ENCODE measurements at regions not wholly inside any gene's neighbourhood (a gene's known extent, or its start where the extent isn't known, plus 50 kb on each side); places are given as distances from the start of the nearest gene placed in this dataset.

DNA sequence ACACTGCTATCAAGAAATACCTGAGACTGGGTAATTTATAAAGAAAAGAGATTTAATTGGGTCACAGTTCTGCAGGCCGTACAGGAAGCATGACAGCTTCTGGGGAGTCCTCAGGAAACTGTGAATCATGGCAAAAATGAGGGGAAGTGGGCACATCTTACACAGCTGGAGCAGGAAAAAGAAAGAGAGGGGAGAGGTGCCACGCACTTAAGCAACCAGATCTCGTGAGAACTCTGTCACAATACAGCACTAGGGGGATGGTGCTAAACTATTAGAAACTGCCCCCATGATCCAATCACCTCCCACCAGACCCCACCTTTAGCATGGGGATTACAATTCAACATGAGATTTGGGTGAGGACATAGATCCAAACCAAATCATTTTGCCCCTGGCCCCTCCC is 105.5 kb upstream of the CPLX2 start:
- ChIA-PET CTCF (no interaction called here), RAD21 (ENCODE audit: unreplicated experiment) (no interaction called here), POLR2A (no interaction called here)

DNA sequence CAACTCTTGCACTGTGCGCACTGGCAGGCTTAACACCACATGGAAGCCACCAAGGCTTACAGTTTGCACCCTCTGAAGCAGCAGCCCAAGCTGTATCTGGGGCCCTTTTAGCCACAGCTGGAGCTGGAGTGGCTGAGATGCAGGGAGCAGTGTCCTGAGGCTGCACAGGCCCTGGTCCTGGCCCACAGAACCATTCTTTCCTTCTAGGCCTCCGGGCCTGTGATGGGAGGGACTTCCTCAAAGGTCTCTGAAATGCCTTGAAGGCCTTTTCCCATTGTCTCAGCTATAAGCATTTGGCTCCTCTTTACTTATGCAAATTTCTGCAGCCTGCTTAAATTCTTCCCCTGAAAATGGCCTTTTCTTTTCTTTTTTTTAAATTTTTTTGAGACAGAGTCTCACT is 104.4 kb upstream of the CPLX2 start:
- TF ChIP-seq ASH2L (IDR thresholded peaks at IDR 0.05; ENCODE audit: borderline replicate concordance, low read depth): no peak
- TF ChIP-seq, protein P1, sequence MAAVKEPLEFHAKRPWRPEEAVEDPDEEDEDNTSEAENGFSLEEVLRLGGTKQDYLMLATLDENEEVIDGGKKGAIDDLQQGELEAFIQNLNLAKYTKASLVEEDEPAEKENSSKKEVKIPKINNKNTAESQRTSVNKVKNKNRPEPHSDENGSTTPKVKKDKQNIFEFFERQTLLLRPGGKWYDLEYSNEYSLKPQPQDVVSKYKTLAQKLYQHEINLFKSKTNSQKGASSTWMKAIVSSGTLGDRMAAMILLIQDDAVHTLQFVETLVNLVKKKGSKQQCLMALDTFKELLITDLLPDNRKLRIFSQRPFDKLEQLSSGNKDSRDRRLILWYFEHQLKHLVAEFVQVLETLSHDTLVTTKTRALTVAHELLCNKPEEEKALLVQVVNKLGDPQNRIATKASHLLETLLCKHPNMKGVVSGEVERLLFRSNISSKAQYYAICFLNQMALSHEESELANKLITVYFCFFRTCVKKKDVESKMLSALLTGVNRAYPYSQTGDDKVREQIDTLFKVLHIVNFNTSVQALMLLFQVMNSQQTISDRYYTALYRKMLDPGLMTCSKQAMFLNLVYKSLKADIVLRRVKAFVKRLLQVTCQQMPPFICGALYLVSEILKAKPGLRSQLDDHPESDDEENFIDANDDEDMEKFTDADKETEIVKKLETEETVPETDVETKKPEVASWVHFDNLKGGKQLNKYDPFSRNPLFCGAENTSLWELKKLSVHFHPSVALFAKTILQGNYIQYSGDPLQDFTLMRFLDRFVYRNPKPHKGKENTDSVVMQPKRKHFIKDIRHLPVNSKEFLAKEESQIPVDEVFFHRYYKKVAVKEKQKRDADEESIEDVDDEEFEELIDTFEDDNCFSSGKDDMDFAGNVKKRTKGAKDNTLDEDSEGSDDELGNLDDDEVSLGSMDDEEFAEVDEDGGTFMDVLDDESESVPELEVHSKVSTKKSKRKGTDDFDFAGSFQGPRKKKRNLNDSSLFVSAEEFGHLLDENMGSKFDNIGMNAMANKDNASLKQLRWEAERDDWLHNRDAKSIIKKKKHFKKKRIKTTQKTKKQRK (IDR thresholded peaks at IDR 0.05; ENCODE audit: low read depth, low read length): no peak
- no peak for TF ChIP-seq SMAD5 (IDR thresholded peaks at IDR 0.05; ENCODE audit: low read depth)
- TF ChIP-seq, protein P2, sequence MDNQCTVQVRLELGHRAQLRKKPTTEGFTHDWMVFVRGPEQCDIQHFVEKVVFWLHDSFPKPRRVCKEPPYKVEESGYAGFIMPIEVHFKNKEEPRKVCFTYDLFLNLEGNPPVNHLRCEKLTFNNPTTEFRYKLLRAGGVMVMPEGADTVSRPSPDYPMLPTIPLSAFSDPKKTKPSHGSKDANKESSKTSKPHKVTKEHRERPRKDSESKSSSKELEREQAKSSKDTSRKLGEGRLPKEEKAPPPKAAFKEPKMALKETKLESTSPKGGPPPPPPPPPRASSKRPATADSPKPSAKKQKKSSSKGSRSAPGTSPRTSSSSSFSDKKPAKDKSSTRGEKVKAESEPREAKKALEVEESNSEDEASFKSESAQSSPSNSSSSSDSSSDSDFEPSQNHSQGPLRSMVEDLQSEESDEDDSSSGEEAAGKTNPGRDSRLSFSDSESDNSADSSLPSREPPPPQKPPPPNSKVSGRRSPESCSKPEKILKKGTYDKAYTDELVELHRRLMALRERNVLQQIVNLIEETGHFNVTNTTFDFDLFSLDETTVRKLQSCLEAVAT (IDR thresholded peaks at IDR 0.05): no peak
- TF ChIP-seq, protein P3, sequence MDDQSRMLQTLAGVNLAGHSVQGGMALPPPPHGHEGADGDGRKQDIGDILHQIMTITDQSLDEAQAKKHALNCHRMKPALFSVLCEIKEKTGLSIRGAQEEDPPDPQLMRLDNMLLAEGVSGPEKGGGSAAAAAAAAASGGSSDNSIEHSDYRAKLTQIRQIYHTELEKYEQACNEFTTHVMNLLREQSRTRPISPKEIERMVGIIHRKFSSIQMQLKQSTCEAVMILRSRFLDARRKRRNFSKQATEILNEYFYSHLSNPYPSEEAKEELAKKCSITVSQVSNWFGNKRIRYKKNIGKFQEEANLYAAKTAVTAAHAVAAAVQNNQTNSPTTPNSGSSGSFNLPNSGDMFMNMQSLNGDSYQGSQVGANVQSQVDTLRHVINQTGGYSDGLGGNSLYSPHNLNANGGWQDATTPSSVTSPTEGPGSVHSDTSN (IDR thresholded peaks at IDR 0.05; ENCODE audit: insufficient replicate concordance, low read depth, low read length): no peak
- Histone ChIP-seq H3K9me3 (replicated peaks; ENCODE audit: control insufficient read depth, insufficient read depth, low read length) (no peaks in the 10 kb centered on the region; the same call in 2 of the 3 replicates), H3K27ac (ENCODE audit: control insufficient read depth, insufficient read depth) (no peak overlapping the region), H3K9ac (ENCODE audit: control insufficient read depth, insufficient read depth, low read length) (no peak overlapping the region), H3K36me3 (ENCODE audit: control insufficient read depth in 2 of 2, insufficient read depth in 2 of 2, low read length in 1 of 2) (no peaks in the 10 kb centered on the region), H3K4me3 (no peak overlapping the region), H3K4me1 (ENCODE audit: control insufficient read depth, insufficient read depth, low read length) (no peaks in the 10 kb centered on the region), H4K20me1 (ENCODE audit: control insufficient read depth, insufficient read depth) (no peaks in the 10 kb centered on the region), H3K27me3 (replicated peaks in 1 of 2; ENCODE audit: control insufficient read depth in 2 of 2, insufficient read depth in 2 of 2, low read length in 1 of 2) (no peaks in the 10 kb centered on the region), H3K79me2 (ENCODE audit: control insufficient read depth, insufficient read depth, low read length) (no peaks in the 10 kb centered on the region), H2AFZ (ENCODE audit: control insufficient read depth, low read depth, low read length) (no peak overlapping the region), H3K4me2 (ENCODE audit: control insufficient read depth, insufficient read depth) (no peak overlapping the region)
- BruUV-seq (replicated peaks): no TSS peak
- RAD21 ChIA-PET (ENCODE audit: unreplicated experiment): no interaction called here
- DNase-seq (ENCODE audit: low read depth, low spot score) (no peak), ATAC-seq (no peak), FAIRE-seq (no peak)
- 33% methylated on average over 2 of the region's 2 CpGs for WGBS (ENCODE audit: insufficient coverage, insufficient replicate concordance, low lambda C conversion rate, missing lambda C conversion rate)
- SMC1A ChIA-PET (ENCODE audit: uncharacterized antibody, unreplicated experiment): no interaction called here
- intact Hi-C loops (cut with micrococcal nuclease; ENCODE audit: unreplicated experiment): no loop called here
- POLR2A ChIA-PET: no interaction called here
- CTCF ChIA-PET: no interaction called here
- in situ Hi-C loops (cut with MboI): no loop called here

More for the DNA sequence above, 105.5 kb upstream of the CPLX2 start:
- no peak overlapping the region for H3K9ac ChIP-seq (ENCODE audit: control insufficient read depth, insufficient read depth, low read length)
- H3K79me2 ChIP-seq (ENCODE audit: control insufficient read depth, insufficient read depth, low read length): no peaks in the 10 kb centered on the region
- no peaks in the 10 kb centered on the region for H4K20me1 ChIP-seq (ENCODE audit: control insufficient read depth, insufficient read depth)
- SMC1A ChIA-PET (ENCODE audit: uncharacterized antibody, unreplicated experiment): no interaction called here
- H3K4me3 ChIP-seq: no peak overlapping the region
- TF ChIP-seq TCF3 (IDR thresholded peaks at IDR 0.05; ENCODE audit: borderline replicate concordance, insufficient read depth, low read depth, low read length) (no peak), LARP7 (IDR thresholded peaks at IDR 0.05) (no peak), SREBF1 (IDR thresholded peaks at IDR 0.05; ENCODE audit: low read length) (no peak)
- TF ChIP-seq, protein P4, sequence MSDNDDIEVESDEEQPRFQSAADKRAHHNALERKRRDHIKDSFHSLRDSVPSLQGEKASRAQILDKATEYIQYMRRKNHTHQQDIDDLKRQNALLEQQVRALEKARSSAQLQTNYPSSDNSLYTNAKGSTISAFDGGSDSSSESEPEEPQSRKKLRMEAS (IDR thresholded peaks at IDR 0.05; ENCODE audit: low read depth, low read length): no peak
- DNase-seq (ENCODE audit: low read depth, low spot score) (no peak), FAIRE-seq (no peak), ATAC-seq (no peak)
- no peaks in the 10 kb centered on the region for H3K36me3 ChIP-seq (ENCODE audit: control insufficient read depth in 2 of 2, insufficient read depth in 2 of 2, low read length in 1 of 2)
- H3K9me3 ChIP-seq (replicated peaks; ENCODE audit: control insufficient read depth, insufficient read depth, low read length): no peaks in the 10 kb centered on the region; the same call in 2 of the 3 replicates
- in situ Hi-C loops (cut with MboI): no loop called here
- H3K4me2 ChIP-seq (ENCODE audit: control insufficient read depth, insufficient read depth): no peak overlapping the region
- H3K27me3 ChIP-seq (replicated peaks in 1 of 2; ENCODE audit: control insufficient read depth in 2 of 2, insufficient read depth in 2 of 2, low read length in 1 of 2): no peaks in the 10 kb centered on the region
- no peak overlapping the region for H3K27ac ChIP-seq (ENCODE audit: control insufficient read depth, insufficient read depth)
- 20% methylated on average over 3 of the region's 3 CpGs for WGBS (ENCODE audit: insufficient coverage, insufficient replicate concordance, low lambda C conversion rate, missing lambda C conversion rate)
- no TSS peak for BruUV-seq (replicated peaks)
- H3K4me1 ChIP-seq (ENCODE audit: control insufficient read depth, insufficient read depth, low read length): no peaks in the 10 kb centered on the region
- intact Hi-C loops (cut with micrococcal nuclease; ENCODE audit: unreplicated experiment): no loop called here
- no peak overlapping the region for H2AFZ ChIP-seq (ENCODE audit: control insufficient read depth, low read depth, low read length)
